ENCODE measurements at regions not wholly inside any gene's neighbourhood (a gene's known extent, or its start where the extent isn't known, plus 50 kb on each side); places are given as distances from the start of the nearest gene placed in this dataset.
"Not testable (repeated sequence)": the region's sequence is repeated elsewhere in the genome, so short reads cannot be mapped to it uniquely, and the experiment has no call there.

- DNase-seq = no peak
Measured at GRCh38 chr12:83796531-83796930, 1109.8 kb downstream of the TMTC2 start.

GRCh38 chr12:83793616-83794015 lies 1106.9 kb downstream of the TMTC2 start:
- DNase-seq = no peak

- no peak for DNase-seq
Measured at GRCh38 chr12:83784298-83784890, 1097.7 kb downstream of the TMTC2 start.

- DNase-seq = no peak
Measured at GRCh38 chr12:83779526-83779925, 1092.8 kb downstream of the TMTC2 start.

GRCh38 chr12:83769151-83769550 lies 1082.4 kb downstream of the TMTC2 start:
- no peak for DNase-seq

GRCh38 chr12:83767723-83768122 lies 1081.0 kb downstream of the TMTC2 start:
- DNase-seq = no peak

GRCh38 chr12:83763425-83763824 lies 1076.7 kb downstream of the TMTC2 start:
- no peak for DNase-seq

GRCh38 chr12:83759906-83760305 lies 1073.2 kb downstream of the TMTC2 start:
- no peak for DNase-seq

- DNase-seq = no peak
Measured at GRCh38 chr12:83758888-83759631, 1072.4 kb downstream of the TMTC2 start.

GRCh38 chr12:83753904-83754303 lies 1067.2 kb downstream of the TMTC2 start:
- DNase-seq = no peak

GRCh38 chr12:83753205-83753604 lies 1066.5 kb downstream of the TMTC2 start:
- no peak for DNase-seq

GRCh38 chr12:83739607-83740006 lies 1052.9 kb downstream of the TMTC2 start:
- no peak for DNase-seq

GRCh38 chr12:83710851-83711250 lies 1024.1 kb downstream of the TMTC2 start:
- DNase-seq = no peak

GRCh38 chr12:83709899-83710298 lies 1023.2 kb downstream of the TMTC2 start:
- no peak for DNase-seq

GRCh38 chr12:83700838-83701237 lies 1014.1 kb downstream of the TMTC2 start:
- DNase-seq = no peak

- not testable (repeated sequence) for DNase-seq
Measured at GRCh38 chr12:83696311-83696710, 1009.6 kb downstream of the TMTC2 start.

GRCh38 chr12:83691730-83692129 lies 1005.0 kb downstream of the TMTC2 start:
- DNase-seq = no peak

- no peak for DNase-seq
Measured at GRCh38 chr12:83690465-83690864, 1003.8 kb downstream of the TMTC2 start.

GRCh38 chr12:83689333-83689732 lies 1002.6 kb downstream of the TMTC2 start:
- DNase-seq = no peak

GRCh38 chr12:83676781-83677295 lies 990.1 kb downstream of the TMTC2 start:
- DNase-seq = no peak

- no peak for DNase-seq
Measured at GRCh38 chr12:83666690-83667089, 980.0 kb downstream of the TMTC2 start.

- no peak for DNase-seq
Measured at GRCh38 chr12:83665634-83666218, 979.0 kb downstream of the TMTC2 start.

GRCh38 chr12:83664650-83665049 lies 977.9 kb downstream of the TMTC2 start:
- DNase-seq = no peak

GRCh38 chr12:83660727-83661358 lies 974.1 kb downstream of the TMTC2 start:
- no peak for DNase-seq
